ENCODE measurements at regions not wholly inside any gene's neighbourhood (a gene's known extent, or its start where the extent isn't known, plus 50 kb on each side); places are given as distances from the start of the nearest gene placed in this dataset.

GRCh38 chr5:18605186-18605585 is 970.9 kb downstream of the TAF11L14 start:
- TF ChIP-seq, protein P1, sequence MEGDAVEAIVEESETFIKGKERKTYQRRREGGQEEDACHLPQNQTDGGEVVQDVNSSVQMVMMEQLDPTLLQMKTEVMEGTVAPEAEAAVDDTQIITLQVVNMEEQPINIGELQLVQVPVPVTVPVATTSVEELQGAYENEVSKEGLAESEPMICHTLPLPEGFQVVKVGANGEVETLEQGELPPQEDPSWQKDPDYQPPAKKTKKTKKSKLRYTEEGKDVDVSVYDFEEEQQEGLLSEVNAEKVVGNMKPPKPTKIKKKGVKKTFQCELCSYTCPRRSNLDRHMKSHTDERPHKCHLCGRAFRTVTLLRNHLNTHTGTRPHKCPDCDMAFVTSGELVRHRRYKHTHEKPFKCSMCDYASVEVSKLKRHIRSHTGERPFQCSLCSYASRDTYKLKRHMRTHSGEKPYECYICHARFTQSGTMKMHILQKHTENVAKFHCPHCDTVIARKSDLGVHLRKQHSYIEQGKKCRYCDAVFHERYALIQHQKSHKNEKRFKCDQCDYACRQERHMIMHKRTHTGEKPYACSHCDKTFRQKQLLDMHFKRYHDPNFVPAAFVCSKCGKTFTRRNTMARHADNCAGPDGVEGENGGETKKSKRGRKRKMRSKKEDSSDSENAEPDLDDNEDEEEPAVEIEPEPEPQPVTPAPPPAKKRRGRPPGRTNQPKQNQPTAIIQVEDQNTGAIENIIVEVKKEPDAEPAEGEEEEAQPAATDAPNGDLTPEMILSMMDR (IDR thresholded peaks at IDR 0.05), result no peak
- TF ChIP-seq POLR2AphosphoS5 (IDR thresholded peaks at IDR 0.05), result no peak
